Erythroblast (primary cell): ENCODE measurements at regions not wholly inside any gene's neighbourhood (a gene's known extent, or its start where the extent isn't known, plus 50 kb on each side); places are given as distances from the start of the nearest gene placed in this dataset.

Experiments used
- GATA1 ChIP-seq: IDR thresholded peaks from 2 replicates; pipeline ENCODE4 v1.6.1; 2011; ENCODE audit warnings: low read depth, mild to moderate bottlenecking, control low read depth, low read length, moderate library complexity
- POLR2A ChIP-seq: IDR thresholded peaks from 2 replicates; pipeline ENCODE4 v1.6.1; 2011; ENCODE audit warnings: mild to moderate bottlenecking, low read length

DNA sequence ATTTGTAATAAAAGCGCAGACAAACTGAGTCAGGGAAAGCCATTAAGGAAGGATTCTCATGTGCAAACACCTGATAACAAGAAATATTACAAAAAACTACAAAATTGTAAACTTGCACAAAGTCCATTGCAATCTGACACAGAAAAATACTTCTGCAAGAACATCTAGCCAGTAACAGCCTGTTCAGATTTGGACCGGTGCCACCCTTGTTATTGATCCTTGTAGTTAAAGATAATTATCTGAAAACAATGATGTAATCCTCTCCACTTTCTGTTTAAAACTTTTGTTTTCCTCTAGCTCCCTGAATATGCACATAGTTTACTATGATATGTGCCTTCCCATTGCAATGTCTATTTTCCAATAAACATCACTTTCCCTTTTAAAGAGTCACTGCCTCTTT is 1090.2 kb downstream of the PLOD2 start:
- TF ChIP-seq POLR2A (no peak), GATA1 (no peak)
